ENCODE measurements at regions not wholly inside any gene's neighbourhood (a gene's known extent, or its start where the extent isn't known, plus 50 kb on each side); places are given as distances from the start of the nearest gene placed in this dataset.

- no peak overlapping the region for H2BK5ac ChIP-seq (ENCODE audit: insufficient read length, low read length)
- H3K27ac ChIP-seq (ENCODE audit: insufficient read length, low read depth, low read length), result no peak overlapping the region
- H3K23me2 ChIP-seq (ENCODE audit: insufficient read length, low read depth, low read length, poor library complexity, severe bottlenecking), result no peaks in the 10 kb centered on the region
- no peak overlapping the region for H2BK12ac ChIP-seq (ENCODE audit: insufficient read length, low read depth, low read length)
- H2BK20ac ChIP-seq (ENCODE audit: low read depth, low read length, poor library complexity, severe bottlenecking), result no peak overlapping the region
- H4K91ac ChIP-seq (ENCODE audit: insufficient read length, low read depth, low read length), result no peak overlapping the region
- H3K18ac ChIP-seq (ENCODE audit: insufficient read length, low read depth, low read length), result no peak overlapping the region
- no peaks in the 10 kb centered on the region for H3K79me1 ChIP-seq (ENCODE audit: insufficient read depth, low read depth, low read length, poor library complexity, severe bottlenecking)
- no peak overlapping the region for H3K9ac ChIP-seq (ENCODE audit: extremely low read depth, insufficient read length, low read length)
- peaks cover 25% of the 10 kb centered on the region for H3K4me1 ChIP-seq (ENCODE audit: insufficient read depth, low read length)
- no peak overlapping the region for H2BK120ac ChIP-seq (ENCODE audit: low read depth, low read length, poor library complexity, severe bottlenecking)
- H3K9me3 ChIP-seq (ENCODE audit: control insufficient read depth, low read depth, low read length), result no peaks in the 10 kb centered on the region
- TF ChIP-seq, protein P1, sequence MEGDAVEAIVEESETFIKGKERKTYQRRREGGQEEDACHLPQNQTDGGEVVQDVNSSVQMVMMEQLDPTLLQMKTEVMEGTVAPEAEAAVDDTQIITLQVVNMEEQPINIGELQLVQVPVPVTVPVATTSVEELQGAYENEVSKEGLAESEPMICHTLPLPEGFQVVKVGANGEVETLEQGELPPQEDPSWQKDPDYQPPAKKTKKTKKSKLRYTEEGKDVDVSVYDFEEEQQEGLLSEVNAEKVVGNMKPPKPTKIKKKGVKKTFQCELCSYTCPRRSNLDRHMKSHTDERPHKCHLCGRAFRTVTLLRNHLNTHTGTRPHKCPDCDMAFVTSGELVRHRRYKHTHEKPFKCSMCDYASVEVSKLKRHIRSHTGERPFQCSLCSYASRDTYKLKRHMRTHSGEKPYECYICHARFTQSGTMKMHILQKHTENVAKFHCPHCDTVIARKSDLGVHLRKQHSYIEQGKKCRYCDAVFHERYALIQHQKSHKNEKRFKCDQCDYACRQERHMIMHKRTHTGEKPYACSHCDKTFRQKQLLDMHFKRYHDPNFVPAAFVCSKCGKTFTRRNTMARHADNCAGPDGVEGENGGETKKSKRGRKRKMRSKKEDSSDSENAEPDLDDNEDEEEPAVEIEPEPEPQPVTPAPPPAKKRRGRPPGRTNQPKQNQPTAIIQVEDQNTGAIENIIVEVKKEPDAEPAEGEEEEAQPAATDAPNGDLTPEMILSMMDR (conservative IDR thresholded peaks at IDR 0.05), result no peak
- H3K4ac ChIP-seq (ENCODE audit: low read depth, low read length), result no peak overlapping the region
- no peak overlapping the region for H2AFZ ChIP-seq (ENCODE audit: low read length)
- no peak overlapping the region for H4K5ac ChIP-seq (ENCODE audit: insufficient read length, low read depth, low read length)
- H3K23ac ChIP-seq (ENCODE audit: insufficient read length, low read depth, low read length), result no peak overlapping the region
- Mint-ChIP-seq H3K27ac (peak overlapping the region; percentile 66 to 95 (median 93); a peak in 6 of 7 replicates), H3K4me1 (peaks cover 66% of the 10 kb centered on the region in 2 experiments), H3K36me3 (ENCODE audit: insufficient read depth in 1 of 3, low read depth in 3 of 3) (peaks cover 0 to 12% (median 7%) of the 10 kb centered on the region in 3 experiments; a peak in 5 of 7 replicates), H3K9me3 (no peaks in the 10 kb centered on the region; a peak in 1 of 5 replicates), H3K27me3 (ENCODE audit: low read depth) (no peaks in the 10 kb centered on the region; the same call in none of the 2 replicates), H3K4me3 (peak overlapping the region; percentile 16 to 68; a peak in 2 of 5 replicates)
- H3K79me2 ChIP-seq (ENCODE audit: insufficient read depth, low read length), result no peaks in the 10 kb centered on the region
- H3K56ac ChIP-seq (ENCODE audit: insufficient read length, low read depth, low read length), result no peak overlapping the region
- DNase-seq, result no peak
- WGBS (ENCODE audit: extremely low coverage, insufficient read length, low lambda C conversion rate), result no CpG with 5 or more reads among the region's 2 CpGs
- H2AK5ac ChIP-seq (ENCODE audit: insufficient read length, low read length), result no peak overlapping the region
- no peak overlapping the region for H4K8ac ChIP-seq (replicated peaks; ENCODE audit: insufficient read length, low read depth, low read length)
- no peak overlapping the region for H3K14ac ChIP-seq (ENCODE audit: insufficient read depth, low read length)
- H3K27me3 ChIP-seq (ENCODE audit: insufficient read depth, low read length), result no peaks in the 10 kb centered on the region; the same call in 1 of the 2 replicates
- no peak overlapping the region for H2BK15ac ChIP-seq (ENCODE audit: low read depth, low read length)
- no peak overlapping the region for H3T11ph ChIP-seq (ENCODE audit: low read length)
- H3K4me2 ChIP-seq (ENCODE audit: insufficient read depth, insufficient read length, low read length), result peak overlapping the region; percentile 46
- H4K20me1 ChIP-seq (ENCODE audit: control insufficient read depth, insufficient read depth, insufficient read length), result no peaks in the 10 kb centered on the region
Measured at GRCh38 chr4:24662542-24662941, 78.2 kb upstream of the DHX15 start.

All from H9 (cell line).